Neural cell (in vitro differentiated cells): ENCODE measurements at regions not wholly inside any gene's neighbourhood (a gene's known extent, or its start where the extent isn't known, plus 50 kb on each side); places are given as distances from the start of the nearest gene placed in this dataset.

Experiments
- H2AFZ ChIP-seq: fragments of 200-600, 300-800 bp; sonication (generic), shearing (Covaris generic); 2 replicates; pipeline ENCODE4 v1.6.0; 2014; ENCODE audit warnings: low read depth, mild to moderate bottlenecking, antibody characterized with exemption, low read length, moderate library complexity
- H3F3A ChIP-seq: fragments of 200-600 bp; shearing (Covaris generic); 2 replicates; pipeline ENCODE4 v1.6.1; 2016; ENCODE audit warnings: mild to moderate bottlenecking, moderate library complexity, mixed read lengths, antibody characterized with exemption, low read length; ENCODE audit not compliant: insufficient read depth, poor library complexity, severe bottlenecking
- H3K27ac ChIP-seq: fragments of 200-600, 300-800 bp; sonication (generic), shearing (Covaris generic); 2 replicates; pipeline ENCODE4 v1.5.1; 2014; ENCODE audit warnings: mild to moderate bottlenecking, low read length, moderate library complexity
- H3K27me3 ChIP-seq: fragments of 300-800, 200-600 bp; sonication (generic), shearing (Covaris generic); 2 replicates; pipeline ENCODE4 v1.6.0; 2014; ENCODE audit warnings: mild to moderate bottlenecking, low read depth, low read length, moderate library complexity; ENCODE audit not compliant: insufficient read depth
- H3K36me3 ChIP-seq: fragments of 300-800, 200-600 bp; sonication (generic), shearing (Covaris generic); 2 replicates; pipeline ENCODE4 v1.5.1; 2014; ENCODE audit warnings: mild to moderate bottlenecking, antibody characterized with exemption, low read length, moderate library complexity; ENCODE audit not compliant: insufficient read depth
- H3K4me2 ChIP-seq: fragments of 300-800, 200-600 bp; sonication (generic), shearing (Covaris generic); 2 replicates; pipeline ENCODE4 v1.6.0; 2014; ENCODE audit warnings: mild to moderate bottlenecking, low read length
- H3K4me3 ChIP-seq: fragments of 300-800, 200-600 bp; sonication (generic), shearing (Covaris generic); 2 replicates; pipeline ENCODE4 v1.5.1; 2014; ENCODE audit warnings: mild to moderate bottlenecking, low read length, moderate library complexity
- H3K79me2 ChIP-seq: fragments of 200-600 bp; shearing (Covaris generic); replicated peaks from 2 replicates; pipeline ENCODE4 v1.6.0; 2014; ENCODE audit warnings: mild to moderate bottlenecking, low read length, moderate library complexity; ENCODE audit not compliant: insufficient read depth
- H3K9ac ChIP-seq: fragments of 300-800, 200-600 bp; sonication (generic), shearing (Covaris generic); 2 replicates; pipeline ENCODE4 v1.6.1; 2016; ENCODE audit warnings: mild to moderate bottlenecking, low read length, mixed read lengths
- H3K9me2 ChIP-seq: fragments of 200-600 bp; shearing (Covaris generic); 2 replicates; pipeline ENCODE4 v1.6.1; 2016; ENCODE audit warnings: mild to moderate bottlenecking, low read length, mixed read lengths; ENCODE audit not compliant: insufficient read depth
- H3K9me3 ChIP-seq: fragments of 200-600, 300-800 bp; sonication (generic), shearing (Covaris generic); 2 replicates; pipeline ENCODE4 v1.6.1; 2016; ENCODE audit warnings: mild to moderate bottlenecking, mixed run types, low read length, moderate library complexity, mixed read lengths
- H4K20me1 ChIP-seq: fragments of 200-600 bp; shearing (Covaris generic); 2 replicates; pipeline ENCODE4 v1.6.1; 2016; ENCODE audit warnings: mild to moderate bottlenecking, mixed run types; ENCODE audit not compliant: insufficient read depth
- EP300 ChIP-seq: fragments of 450-650 bp; conservative IDR thresholded peaks from 2 replicates; pipeline ENCODE4 v1.6.1; 2014; ENCODE audit warnings: antibody characterized with exemption, mild to moderate bottlenecking, moderate library complexity; ENCODE audit not compliant: poor library complexity, severe bottlenecking
- EZH2 ChIP-seq: fragments of 200-600, 300-800 bp; shearing (Covaris generic), sonication (generic); IDR thresholded peaks from 2 replicates; pipeline ENCODE4 v1.6.1; 2014; ENCODE audit warnings: antibody characterized with exemption, low read length, borderline replicate concordance, mild to moderate bottlenecking; ENCODE audit not compliant: insufficient read depth, poor library complexity, severe bottlenecking
- MXI1 ChIP-seq: fragments of 450-650 bp; conservative IDR thresholded peaks from 2 replicates; pipeline ENCODE4 v1.6.1; 2014; ENCODE audit warnings: antibody characterized with exemption, mild to moderate bottlenecking; ENCODE audit not compliant: poor library complexity, severe bottlenecking
- POLR2AphosphoS5 ChIP-seq: IDR thresholded peaks from 2 replicates; pipeline ENCODE4 v1.6.1; 2012
- RAD21 ChIP-seq: fragments of 450-650 bp; conservative IDR thresholded peaks from 2 replicates; pipeline ENCODE4 v1.6.1; 2014; ENCODE audit warnings: antibody characterized with exemption, mild to moderate bottlenecking, moderate library complexity
- SMC3 ChIP-seq: fragments of 450-650 bp; conservative IDR thresholded peaks from 2 replicates; pipeline ENCODE4 v1.6.1; 2014; ENCODE audit warnings: antibody characterized with exemption, mild to moderate bottlenecking, moderate library complexity; ENCODE audit not compliant: poor library complexity
- TF ChIP-seq, protein P1 (sequence below): fragments of 450-650 bp; IDR thresholded peaks from 2 replicates; pipeline ENCODE4 v1.5.1; 2014; ENCODE audit warnings: antibody characterized with exemption, mild to moderate bottlenecking, moderate library complexity; ENCODE audit not compliant: poor library complexity, severe bottlenecking
- TF ChIP-seq, protein P2 (sequence below): IDR thresholded peaks from 2 replicates; pipeline ENCODE4 v1.6.1; 2012; ENCODE audit warnings: borderline replicate concordance

DNA sequence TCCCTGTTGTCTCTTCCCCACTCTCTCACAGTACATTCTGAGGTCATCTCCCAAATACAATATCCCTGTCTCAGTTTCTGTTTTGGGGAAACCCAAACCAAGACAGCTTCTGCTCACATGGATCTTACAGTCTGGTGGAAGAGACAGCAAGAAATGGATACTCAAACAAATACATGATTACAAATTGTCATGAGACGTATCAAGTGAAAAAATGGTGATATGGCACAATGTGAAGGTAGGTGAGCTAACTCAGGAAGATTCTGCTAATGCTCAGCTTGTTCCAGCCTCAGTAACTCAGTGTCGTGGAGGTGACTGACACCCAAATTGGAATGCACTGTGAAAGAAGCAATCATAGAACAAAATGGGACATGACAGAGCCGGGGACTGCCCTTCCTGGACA is 68.3 kb downstream of the CHST1 start:
- no peak for TF ChIP-seq EZH2
- TF ChIP-seq POLR2AphosphoS5: no peak
- no peak for TF ChIP-seq MXI1
- no peak for TF ChIP-seq SMC3
- TF ChIP-seq, protein P1, sequence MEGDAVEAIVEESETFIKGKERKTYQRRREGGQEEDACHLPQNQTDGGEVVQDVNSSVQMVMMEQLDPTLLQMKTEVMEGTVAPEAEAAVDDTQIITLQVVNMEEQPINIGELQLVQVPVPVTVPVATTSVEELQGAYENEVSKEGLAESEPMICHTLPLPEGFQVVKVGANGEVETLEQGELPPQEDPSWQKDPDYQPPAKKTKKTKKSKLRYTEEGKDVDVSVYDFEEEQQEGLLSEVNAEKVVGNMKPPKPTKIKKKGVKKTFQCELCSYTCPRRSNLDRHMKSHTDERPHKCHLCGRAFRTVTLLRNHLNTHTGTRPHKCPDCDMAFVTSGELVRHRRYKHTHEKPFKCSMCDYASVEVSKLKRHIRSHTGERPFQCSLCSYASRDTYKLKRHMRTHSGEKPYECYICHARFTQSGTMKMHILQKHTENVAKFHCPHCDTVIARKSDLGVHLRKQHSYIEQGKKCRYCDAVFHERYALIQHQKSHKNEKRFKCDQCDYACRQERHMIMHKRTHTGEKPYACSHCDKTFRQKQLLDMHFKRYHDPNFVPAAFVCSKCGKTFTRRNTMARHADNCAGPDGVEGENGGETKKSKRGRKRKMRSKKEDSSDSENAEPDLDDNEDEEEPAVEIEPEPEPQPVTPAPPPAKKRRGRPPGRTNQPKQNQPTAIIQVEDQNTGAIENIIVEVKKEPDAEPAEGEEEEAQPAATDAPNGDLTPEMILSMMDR: no peak
- TF ChIP-seq RAD21: no peak
- no peak for TF ChIP-seq EP300
- no peaks in the 10 kb centered on the region for H3K9me3 ChIP-seq

DNA sequence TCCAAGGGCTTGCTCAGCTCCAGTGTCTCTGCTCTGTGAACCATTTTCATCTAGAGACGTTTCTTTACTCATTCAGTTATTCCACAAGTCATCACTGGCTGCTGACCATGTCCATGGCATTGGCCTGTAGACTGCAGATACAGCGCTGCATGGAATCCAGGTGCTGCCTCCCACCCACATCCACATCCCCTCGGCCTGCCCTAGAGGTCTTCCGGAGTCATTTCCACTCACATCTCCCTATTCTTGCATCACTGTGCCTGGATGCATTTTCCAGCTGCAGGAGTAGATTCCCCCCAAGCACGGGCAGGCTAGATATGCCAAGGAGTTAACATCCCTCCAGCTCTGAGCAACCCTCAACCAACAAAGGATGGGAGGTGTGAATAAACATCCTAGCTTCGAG is 68.9 kb downstream of the CHST1 start:
- no peak overlapping the region for H3K9ac ChIP-seq
- H3K27me3 ChIP-seq: no peaks in the 10 kb centered on the region
- H3K9me2 ChIP-seq: no peaks in the 10 kb centered on the region
- H3K27ac ChIP-seq: no peak overlapping the region
- no peak for TF ChIP-seq MXI1
- TF ChIP-seq POLR2AphosphoS5: no peak
- TF ChIP-seq, protein P2, sequence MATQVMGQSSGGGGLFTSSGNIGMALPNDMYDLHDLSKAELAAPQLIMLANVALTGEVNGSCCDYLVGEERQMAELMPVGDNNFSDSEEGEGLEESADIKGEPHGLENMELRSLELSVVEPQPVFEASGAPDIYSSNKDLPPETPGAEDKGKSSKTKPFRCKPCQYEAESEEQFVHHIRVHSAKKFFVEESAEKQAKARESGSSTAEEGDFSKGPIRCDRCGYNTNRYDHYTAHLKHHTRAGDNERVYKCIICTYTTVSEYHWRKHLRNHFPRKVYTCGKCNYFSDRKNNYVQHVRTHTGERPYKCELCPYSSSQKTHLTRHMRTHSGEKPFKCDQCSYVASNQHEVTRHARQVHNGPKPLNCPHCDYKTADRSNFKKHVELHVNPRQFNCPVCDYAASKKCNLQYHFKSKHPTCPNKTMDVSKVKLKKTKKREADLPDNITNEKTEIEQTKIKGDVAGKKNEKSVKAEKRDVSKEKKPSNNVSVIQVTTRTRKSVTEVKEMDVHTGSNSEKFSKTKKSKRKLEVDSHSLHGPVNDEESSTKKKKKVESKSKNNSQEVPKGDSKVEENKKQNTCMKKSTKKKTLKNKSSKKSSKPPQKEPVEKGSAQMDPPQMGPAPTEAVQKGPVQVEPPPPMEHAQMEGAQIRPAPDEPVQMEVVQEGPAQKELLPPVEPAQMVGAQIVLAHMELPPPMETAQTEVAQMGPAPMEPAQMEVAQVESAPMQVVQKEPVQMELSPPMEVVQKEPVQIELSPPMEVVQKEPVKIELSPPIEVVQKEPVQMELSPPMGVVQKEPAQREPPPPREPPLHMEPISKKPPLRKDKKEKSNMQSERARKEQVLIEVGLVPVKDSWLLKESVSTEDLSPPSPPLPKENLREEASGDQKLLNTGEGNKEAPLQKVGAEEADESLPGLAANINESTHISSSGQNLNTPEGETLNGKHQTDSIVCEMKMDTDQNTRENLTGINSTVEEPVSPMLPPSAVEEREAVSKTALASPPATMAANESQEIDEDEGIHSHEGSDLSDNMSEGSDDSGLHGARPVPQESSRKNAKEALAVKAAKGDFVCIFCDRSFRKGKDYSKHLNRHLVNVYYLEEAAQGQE: no peak
- TF ChIP-seq SMC3: no peak
- no peak for TF ChIP-seq EZH2
- TF ChIP-seq, protein P1: no peak
- no peak overlapping the region for H3K4me2 ChIP-seq
- no peak overlapping the region for H3K4me3 ChIP-seq
- H3K79me2 ChIP-seq: no peaks in the 10 kb centered on the region
- H3F3A ChIP-seq: no peaks in the 10 kb centered on the region
- H4K20me1 ChIP-seq: no peaks in the 10 kb centered on the region
- H2AFZ ChIP-seq: no peak overlapping the region
- H3K36me3 ChIP-seq: no peaks in the 10 kb centered on the region
- H3K9me3 ChIP-seq: no peaks in the 10 kb centered on the region

More for the DNA sequence above, 68.3 kb downstream of the CHST1 start:
- H2AFZ ChIP-seq: no peak overlapping the region
- H3F3A ChIP-seq: no peaks in the 10 kb centered on the region
- H3K4me2 ChIP-seq: no peak overlapping the region
- H3K27ac ChIP-seq: no peak overlapping the region
- no peaks in the 10 kb centered on the region for H4K20me1 ChIP-seq
- no peak overlapping the region for H3K4me3 ChIP-seq
- H3K79me2 ChIP-seq: no peaks in the 10 kb centered on the region
- H3K9ac ChIP-seq: no peak overlapping the region
- no peaks in the 10 kb centered on the region for H3K27me3 ChIP-seq
- no peaks in the 10 kb centered on the region for H3K9me2 ChIP-seq
- no peaks in the 10 kb centered on the region for H3K36me3 ChIP-seq
